Progenitor cell of endocrine pancreas (in vitro differentiated cells): ENCODE measurements at regions not wholly inside any gene's neighbourhood (a gene's known extent, or its start where the extent isn't known, plus 50 kb on each side); places are given as distances from the start of the nearest gene placed in this dataset.

Experiments used
- DNase-seq: peaks from one replicate; pipeline ENCODE4 v3.0.0; 2021; ENCODE audit warnings: low spot score; ENCODE audit not compliant: unreplicated experiment
- H3K27ac Mint-ChIP-seq: 2 replicates; pipeline ENCODE4 v1.8.0; 2021; ENCODE audit warnings: mild to moderate bottlenecking, moderate library complexity, mixed read lengths
- H3K27me3 Mint-ChIP-seq: 2 replicates; pipeline ENCODE4 v1.8.0; 2021; ENCODE audit warnings: mixed read lengths
- H3K36me3 Mint-ChIP-seq: 2 replicates; pipeline ENCODE4 v1.8.0; 2022; ENCODE audit warnings: mixed read lengths; ENCODE audit not compliant: insufficient read depth
- H3K4me1 Mint-ChIP-seq: 2 replicates; pipeline ENCODE4 v1.8.0; 2021; ENCODE audit warnings: low read depth, mixed read lengths
- H3K4me3 Mint-ChIP-seq: 2 replicates; pipeline ENCODE4 v1.8.0; 2021; ENCODE audit warnings: low read depth, mild to moderate bottlenecking, moderate library complexity, mixed read lengths
- H3K9me3 Mint-ChIP-seq: 2 replicates; pipeline ENCODE4 v1.8.0; 2021; ENCODE audit warnings: low read depth, mixed read lengths
- CTCF ChIP-seq: fragments of 200-600 bp; sonication (generic); IDR thresholded peaks from one replicate; pipeline ENCODE4 v1.5.0; 2021; ENCODE audit warnings: antibody characterized with exemption, mild to moderate bottlenecking; ENCODE audit not compliant: unreplicated experiment

GRCh38 chr2:215572341-215572848 lies 136.5 kb upstream of the FN1 start:
- Mint-ChIP-seq H3K27me3 (no peaks in the 10 kb centered on the region), H3K9me3 (no peaks in the 10 kb centered on the region), H3K4me3 (no peak overlapping the region), H3K36me3 (no peaks in the 10 kb centered on the region), H3K4me1 (peaks cover 8% of the 10 kb centered on the region), H3K27ac (no peak overlapping the region)
- no peak for TF ChIP-seq CTCF
- DNase-seq: no peak

- Mint-ChIP-seq H3K4me1 (peaks cover 8% of the 10 kb centered on the region), H3K4me3 (no peak overlapping the region), H3K9me3 (no peaks in the 10 kb centered on the region), H3K27ac (no peak overlapping the region), H3K27me3 (no peaks in the 10 kb centered on the region), H3K36me3 (no peaks in the 10 kb centered on the region)
- no peak for DNase-seq
- TF ChIP-seq CTCF: no peak
These were observed 135.8 kb upstream of the FN1 start for GRCh38 chr2:215571689-215572088.

- H3K4me1 Mint-ChIP-seq: peaks cover 9% of the 10 kb centered on the region
- H3K36me3 Mint-ChIP-seq: no peaks in the 10 kb centered on the region
- H3K27ac Mint-ChIP-seq: no peak overlapping the region
- H3K4me3 Mint-ChIP-seq: no peak overlapping the region
- H3K9me3 Mint-ChIP-seq: no peaks in the 10 kb centered on the region
- no peak for TF ChIP-seq CTCF
- DNase-seq: no peak
- H3K27me3 Mint-ChIP-seq: no peaks in the 10 kb centered on the region
These were observed 131.6 kb upstream of the FN1 start for GRCh38 chr2:215567504-215567903.

- no peaks in the 10 kb centered on the region for H3K27me3 Mint-ChIP-seq
- H3K4me3 Mint-ChIP-seq: no peak overlapping the region
- H3K36me3 Mint-ChIP-seq: no peaks in the 10 kb centered on the region
- peaks cover 4% of the 10 kb centered on the region for H3K4me1 Mint-ChIP-seq
- peaks cover 7% of the 10 kb centered on the region for H3K9me3 Mint-ChIP-seq
- no peak for TF ChIP-seq CTCF
- DNase-seq: no peak
- no peak overlapping the region for H3K27ac Mint-ChIP-seq
These were observed 130.0 kb upstream of the FN1 start for GRCh38 chr2:215565897-215566296.

GRCh38 chr2:215557701-215558100 lies 121.8 kb upstream of the FN1 start:
- Mint-ChIP-seq H3K27ac (no peak overlapping the region), H3K9me3 (peaks cover 17% of the 10 kb centered on the region), H3K36me3 (no peaks in the 10 kb centered on the region), H3K4me3 (no peak overlapping the region), H3K4me1 (no peaks in the 10 kb centered on the region), H3K27me3 (no peaks in the 10 kb centered on the region)
- TF ChIP-seq CTCF: no peak
- DNase-seq: no peak
